HUDEP-2 (cell line): ENCODE measurements at regions not wholly inside any gene's neighbourhood (a gene's known extent, or its start where the extent isn't known, plus 50 kb on each side); places are given as distances from the start of the nearest gene placed in this dataset.
A peak's percentile ranks its signal among the peaks of the same experiment; 100 is the strongest.

ENCODE experiments used
- DNase-seq, 76 experiments: peaks; one replicate each; lab custom pipeline; 2025; ENCODE audit not compliant: unreplicated experiment in 76 of 76; lab: John Stamatoyannopoulos, UW

DNA sequence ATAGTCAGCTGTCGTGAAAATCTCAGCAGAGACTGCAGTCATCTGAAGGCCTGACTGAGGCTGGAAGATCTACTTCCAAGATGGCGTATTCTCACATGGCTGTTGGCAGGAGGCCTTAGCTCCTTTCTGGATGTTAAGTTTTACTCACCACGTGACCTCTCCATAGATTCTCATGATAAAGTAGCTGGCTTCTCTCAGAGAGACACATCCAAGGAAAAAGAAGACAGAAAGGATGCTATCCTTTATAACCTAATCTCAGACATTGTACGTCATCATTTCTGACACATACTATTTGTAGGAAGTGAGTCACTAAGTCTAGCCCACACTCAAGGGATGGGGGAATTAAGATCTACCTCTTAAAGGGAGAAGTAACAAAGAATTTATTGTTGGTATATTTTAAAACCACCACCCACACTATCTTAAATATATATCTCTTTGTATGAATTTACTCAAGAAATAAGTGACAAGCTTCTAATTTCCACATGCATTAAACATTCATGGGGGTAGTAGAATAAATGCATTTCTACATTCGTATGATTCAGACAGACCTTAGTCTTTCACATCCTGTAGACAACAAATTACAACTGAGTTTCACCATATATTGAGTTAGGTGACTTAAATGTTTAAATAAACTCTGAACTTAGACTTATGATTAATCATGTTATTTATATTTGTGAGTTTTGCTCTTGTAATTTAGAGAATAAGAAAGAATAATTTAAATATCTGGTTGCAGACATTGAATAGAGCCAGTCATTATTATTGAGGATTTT is 411.0 kb downstream of the LRIG3 start:
- no peak for DNase-seq

DNA sequence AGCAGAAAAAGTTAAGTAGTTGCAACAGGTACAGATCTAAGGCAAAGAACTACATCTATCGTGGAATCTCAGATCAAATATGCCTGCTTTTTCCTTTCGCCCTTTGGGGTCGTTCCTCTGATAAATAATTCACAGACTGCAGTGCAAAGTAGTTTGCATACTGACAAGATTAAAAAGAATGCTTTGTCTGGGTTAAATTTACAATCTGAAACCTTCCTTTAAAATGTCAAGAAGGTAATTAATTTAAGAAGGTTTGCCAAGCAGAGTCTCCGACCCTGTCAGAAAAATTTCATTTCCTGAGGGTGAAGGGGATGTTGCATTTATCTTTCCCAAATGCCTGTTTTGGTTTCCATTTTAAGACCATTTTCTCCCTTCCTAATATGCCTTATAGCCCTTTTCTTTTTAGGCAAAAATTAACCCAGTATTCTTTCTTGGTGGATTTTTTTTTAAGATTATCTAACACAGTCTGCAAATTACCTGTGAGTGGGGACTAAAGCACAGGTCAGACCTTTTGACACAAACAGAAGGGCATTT is 406.9 kb downstream of the LRIG3 start:
- DNase-seq: no peak

DNA sequence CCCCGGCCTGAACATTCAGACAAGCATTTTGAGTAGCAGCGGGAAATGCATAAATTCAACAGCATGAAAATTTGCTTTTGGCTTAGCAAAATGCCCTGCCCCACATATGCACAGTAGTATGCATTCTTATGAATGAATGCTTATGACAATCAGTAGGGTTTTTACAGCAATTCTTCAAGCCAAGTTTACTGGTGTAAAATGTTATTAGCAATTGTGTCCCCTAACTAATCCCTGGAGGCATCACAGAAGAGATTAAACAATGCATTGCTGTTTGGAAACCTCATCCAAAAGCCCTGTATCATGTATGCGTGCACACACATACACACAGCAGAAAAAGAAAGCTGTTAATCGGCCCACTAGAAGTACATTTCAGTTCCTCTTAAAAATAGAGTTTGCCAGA is 406.5 kb downstream of the LRIG3 start:
- DNase-seq: no peak

- no peak for DNase-seq
Measured at GRCh38 chr12:58519839-58520238, 400.5 kb downstream of the LRIG3 start.

- no peak for DNase-seq
Measured at GRCh38 chr12:58521152-58521551, 399.2 kb downstream of the LRIG3 start.

DNA sequence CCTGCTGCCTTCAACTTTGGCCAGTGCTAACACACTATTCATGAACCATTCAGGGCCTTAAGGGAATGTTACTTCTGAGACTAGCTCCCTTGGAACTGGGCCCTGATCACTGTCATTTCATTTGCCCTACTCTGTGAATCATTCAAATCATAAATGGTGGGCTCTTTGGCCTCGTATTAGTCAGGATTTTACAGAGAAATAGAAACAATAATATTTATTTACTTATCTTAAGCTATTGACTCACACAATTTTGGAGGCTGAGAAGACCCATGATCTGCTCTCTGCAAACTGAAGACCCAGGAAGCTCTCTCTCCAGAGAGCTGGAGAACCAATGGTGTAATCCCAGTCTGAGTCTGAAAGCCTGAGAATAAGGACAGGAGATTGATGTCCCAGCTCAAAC is 398.5 kb downstream of the LRIG3 start:
- DNase-seq: no peak

- no peak for DNase-seq
Measured at GRCh38 chr12:58523360-58523759, 396.9 kb downstream of the LRIG3 start.

- no peak for DNase-seq
Measured at GRCh38 chr12:58528271-58528670, 392.0 kb downstream of the LRIG3 start.

DNA sequence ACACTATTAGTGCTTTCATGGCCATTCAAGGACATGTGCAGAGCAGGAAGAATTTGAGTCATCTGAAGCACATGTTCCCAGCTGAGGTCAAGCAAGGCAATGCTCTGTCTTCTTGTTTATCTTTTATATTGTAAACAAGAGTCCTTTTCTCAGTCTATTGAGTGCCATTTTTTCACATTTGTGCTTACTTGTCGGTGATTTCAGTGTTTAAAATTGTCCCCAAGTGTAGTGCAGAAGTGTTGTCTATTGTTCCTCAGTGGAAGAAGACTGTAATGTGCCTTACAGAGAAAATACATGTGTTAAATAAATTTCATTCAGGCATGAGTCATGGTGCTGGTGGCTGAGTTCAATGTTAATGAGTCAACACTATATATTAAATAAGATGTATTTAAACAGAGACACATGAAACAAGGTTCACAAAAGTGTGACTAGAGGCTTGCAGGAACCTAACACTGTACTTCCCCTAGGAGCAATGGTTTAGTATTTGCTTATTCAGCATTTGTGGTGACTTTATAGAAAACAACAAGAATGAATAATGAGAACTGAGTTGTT is 391.1 kb downstream of the LRIG3 start:
- no peak for DNase-seq

- no peak for DNase-seq
Measured at GRCh38 chr12:58529897-58530741, 390.2 kb downstream of the LRIG3 start.

GRCh38 chr12:58530742-58531062 is 389.6 kb downstream of the LRIG3 start:
- DNase-seq: no peak

DNA sequence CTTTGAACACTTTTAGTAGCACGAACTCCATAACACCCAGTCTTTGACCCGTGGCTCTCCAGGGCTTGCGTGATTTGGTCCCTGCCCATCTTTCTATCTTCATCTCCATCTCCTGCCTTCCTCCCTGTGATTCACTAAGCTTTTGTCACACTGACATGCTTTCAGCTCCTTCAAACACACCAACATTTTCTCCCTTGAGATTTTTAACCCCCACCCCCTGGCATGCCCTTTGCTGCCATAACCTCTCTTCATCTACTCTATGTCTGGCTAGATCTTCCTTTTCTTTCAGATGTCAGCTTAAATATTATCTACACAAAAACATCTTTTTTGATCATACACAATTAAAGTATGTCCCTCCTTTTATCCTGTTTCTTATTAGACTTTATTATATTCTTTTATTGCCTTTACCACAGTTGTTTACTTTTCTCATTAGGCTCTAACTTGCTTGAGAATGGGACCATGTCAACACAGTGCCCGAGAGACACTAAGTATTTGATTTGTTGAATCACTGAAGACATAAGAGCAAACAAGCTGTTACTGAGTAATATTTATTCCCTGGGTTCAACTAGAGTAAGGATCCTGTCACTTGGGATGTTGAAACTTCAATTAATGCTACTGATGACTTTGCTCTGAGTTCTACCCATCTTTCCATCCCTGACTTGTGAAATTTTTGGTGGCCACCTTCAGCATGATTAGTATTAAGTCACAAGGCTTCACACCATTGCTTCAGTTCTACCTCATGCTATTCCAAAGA is 387.3 kb downstream of the LRIG3 start:
- no peak for DNase-seq

- no peak for DNase-seq
Measured at GRCh38 chr12:58533652-58534051, 386.7 kb downstream of the LRIG3 start.

- DNase-seq: no peak
Measured at GRCh38 chr12:58537278-58537677, 383.0 kb downstream of the LRIG3 start.

- no peak for DNase-seq
Measured at GRCh38 chr12:58539295-58539694, 381.0 kb downstream of the LRIG3 start.

GRCh38 chr12:58540480-58541299 is 379.6 kb downstream of the LRIG3 start:
- peak in 54 of 76 experiments; percentile 1 to 65 (median 22) for DNase-seq

DNA sequence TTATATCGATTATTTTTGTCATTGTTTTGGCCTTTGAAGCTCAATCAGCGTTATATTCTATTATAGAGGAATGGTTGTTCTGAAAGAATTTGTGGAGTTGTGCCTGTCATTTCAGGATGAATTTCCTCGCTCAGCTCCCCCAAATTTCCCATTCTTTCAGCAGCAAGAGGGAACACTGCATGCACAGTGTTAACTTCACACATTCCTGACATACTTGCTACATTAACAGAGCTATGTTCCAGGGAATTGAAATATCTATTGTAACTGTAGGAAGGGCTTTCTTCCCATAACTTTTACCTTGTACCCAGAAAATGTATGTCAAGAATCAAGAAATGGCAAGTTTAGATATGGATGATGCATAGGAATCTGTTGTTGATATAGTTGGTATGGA is 379.0 kb downstream of the LRIG3 start:
- DNase-seq: no peak

DNA sequence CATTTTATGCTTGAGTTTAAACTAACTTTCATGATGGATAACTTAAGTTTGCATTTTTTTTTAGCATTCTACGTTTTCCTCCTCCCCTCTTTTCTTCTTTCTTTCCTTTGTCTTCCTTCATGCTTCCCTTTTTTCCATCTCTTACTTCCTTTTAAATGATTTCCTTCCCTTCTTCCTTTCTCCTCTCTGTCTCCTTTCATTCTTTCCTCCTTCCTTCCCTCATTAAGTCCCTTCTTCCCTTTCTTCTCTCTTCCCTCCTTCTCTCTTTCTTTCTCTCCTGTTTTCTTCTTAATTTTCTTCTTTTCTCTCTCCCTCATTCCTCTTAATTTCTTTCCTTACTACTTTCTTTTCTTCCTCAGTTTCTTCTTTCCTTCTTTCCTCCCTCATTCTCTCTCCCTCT is 376.0 kb downstream of the LRIG3 start:
- DNase-seq: no peak

DNA sequence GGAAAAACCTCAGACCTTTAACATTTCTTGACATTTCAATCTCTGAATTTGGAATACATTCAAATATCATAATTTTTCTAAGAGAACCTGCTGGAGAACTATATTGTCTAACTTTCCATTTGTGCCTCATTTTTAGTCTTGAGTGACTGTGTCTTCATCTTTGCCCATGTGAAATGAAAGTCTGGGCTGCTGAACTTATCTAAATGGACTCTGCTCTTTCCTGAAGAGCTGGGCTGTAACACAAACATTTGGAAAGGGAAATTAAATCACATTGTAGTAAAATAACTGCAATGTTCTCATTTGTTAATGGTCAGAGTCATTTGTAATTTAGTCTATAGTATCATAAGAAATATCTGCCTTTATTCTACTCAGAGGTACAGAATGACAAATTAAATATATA is 373.1 kb downstream of the LRIG3 start:
- no peak for DNase-seq

GRCh38 chr12:58548801-58549200 is 371.5 kb downstream of the LRIG3 start:
- DNase-seq: no peak
